ENCODE measurements at regions not wholly inside any gene's neighbourhood (a gene's known extent, or its start where the extent isn't known, plus 50 kb on each side); places are given as distances from the start of the nearest gene placed in this dataset.
"Not testable (repeated sequence)": the region's sequence is repeated elsewhere in the genome, so short reads cannot be mapped to it uniquely, and the experiment has no call there.

- no peak for TF ChIP-seq CTCF (IDR thresholded peaks at IDR 0.05)
- no peak overlapping the region for H3K4me3 Mint-ChIP-seq (ENCODE audit: unreplicated experiment)
- no peak overlapping the region for H3K27ac Mint-ChIP-seq (ENCODE audit: unreplicated experiment)
- H3K9me3 Mint-ChIP-seq (ENCODE audit: unreplicated experiment) = peaks cover 5% of the 10 kb centered on the region
- H3K27me3 Mint-ChIP-seq (ENCODE audit: unreplicated experiment) = peaks cover 16% of the 10 kb centered on the region
- no peaks in the 10 kb centered on the region for H3K36me3 Mint-ChIP-seq (ENCODE audit: unreplicated experiment)
- no peaks in the 10 kb centered on the region for H3K4me1 Mint-ChIP-seq (ENCODE audit: unreplicated experiment)
- DNase-seq (ENCODE audit: extremely low spot score, unreplicated experiment) = no peak
These were observed 523.9 kb upstream of the NRP1 start for GRCh38 chr10:33858326-33858725.

GRCh38 chr10:33853221-33853620, 518.8 kb upstream of the NRP1 start:
- not testable (repeated sequence) for H3K4me3 Mint-ChIP-seq (ENCODE audit: unreplicated experiment)

GRCh38 chr10:33843379-33843778, 508.9 kb upstream of the NRP1 start:
- no peak for TF ChIP-seq CTCF (IDR thresholded peaks at IDR 0.05)
- Mint-ChIP-seq H3K27me3 (ENCODE audit: unreplicated experiment) (peaks cover 16% of the 10 kb centered on the region), H3K27ac (ENCODE audit: unreplicated experiment) (no peak overlapping the region), H3K9me3 (ENCODE audit: unreplicated experiment) (peaks cover 15% of the 10 kb centered on the region), H3K36me3 (ENCODE audit: unreplicated experiment) (peaks cover 2% of the 10 kb centered on the region), H3K4me3 (ENCODE audit: unreplicated experiment) (no peak overlapping the region), H3K4me1 (ENCODE audit: unreplicated experiment) (no peaks in the 10 kb centered on the region)
- no peak for DNase-seq (ENCODE audit: extremely low spot score, unreplicated experiment)

More at GRCh38 chr10:33853221-33853620, 518.8 kb upstream of the NRP1 start:
- Mint-ChIP-seq H3K27me3 (ENCODE audit: unreplicated experiment) (peaks cover 37% of the 10 kb centered on the region), H3K9me3 (ENCODE audit: unreplicated experiment) (peaks cover 12% of the 10 kb centered on the region)
- H3K27ac Mint-ChIP-seq (ENCODE audit: unreplicated experiment); DNase-seq (ENCODE audit: extremely low spot score, unreplicated experiment); H3K36me3 Mint-ChIP-seq (ENCODE audit: unreplicated experiment); H3K4me1 Mint-ChIP-seq (ENCODE audit: unreplicated experiment): not testable (repeated sequence)

- H3K36me3 Mint-ChIP-seq (ENCODE audit: unreplicated experiment) = peaks cover 2% of the 10 kb centered on the region
- no peak overlapping the region for H3K27ac Mint-ChIP-seq (ENCODE audit: unreplicated experiment)
- peaks cover 21% of the 10 kb centered on the region for H3K27me3 Mint-ChIP-seq (ENCODE audit: unreplicated experiment)
- DNase-seq (ENCODE audit: extremely low spot score, unreplicated experiment) = no peak
- no peaks in the 10 kb centered on the region for H3K4me1 Mint-ChIP-seq (ENCODE audit: unreplicated experiment)
- no peak for TF ChIP-seq CTCF (IDR thresholded peaks at IDR 0.05)
- no peak overlapping the region for H3K4me3 Mint-ChIP-seq (ENCODE audit: unreplicated experiment)
- H3K9me3 Mint-ChIP-seq (ENCODE audit: unreplicated experiment) = peaks cover 15% of the 10 kb centered on the region
These were observed 507.2 kb upstream of the NRP1 start for GRCh38 chr10:33841678-33842077.

GRCh38 chr10:33838731-33839130, 504.3 kb upstream of the NRP1 start:
- Mint-ChIP-seq H3K36me3 (ENCODE audit: unreplicated experiment) (peaks cover 2% of the 10 kb centered on the region), H3K4me1 (ENCODE audit: unreplicated experiment) (no peaks in the 10 kb centered on the region), H3K27ac (ENCODE audit: unreplicated experiment) (no peak overlapping the region), H3K27me3 (ENCODE audit: unreplicated experiment) (peaks cover 10% of the 10 kb centered on the region), H3K9me3 (ENCODE audit: unreplicated experiment) (peaks cover 4% of the 10 kb centered on the region), H3K4me3 (ENCODE audit: unreplicated experiment) (no peak overlapping the region)
- no peak for TF ChIP-seq CTCF (IDR thresholded peaks at IDR 0.05)
- DNase-seq (ENCODE audit: extremely low spot score, unreplicated experiment) = no peak

GRCh38 chr10:33837736-33838135, 503.3 kb upstream of the NRP1 start:
- Mint-ChIP-seq H3K27me3 (ENCODE audit: unreplicated experiment) (peaks cover 6% of the 10 kb centered on the region), H3K4me3 (ENCODE audit: unreplicated experiment) (no peak overlapping the region), H3K9me3 (ENCODE audit: unreplicated experiment) (no peaks in the 10 kb centered on the region), H3K4me1 (ENCODE audit: unreplicated experiment) (no peaks in the 10 kb centered on the region), H3K36me3 (ENCODE audit: unreplicated experiment) (no peaks in the 10 kb centered on the region), H3K27ac (ENCODE audit: unreplicated experiment) (no peak overlapping the region)
- DNase-seq (ENCODE audit: extremely low spot score, unreplicated experiment) = no peak
- no peak for TF ChIP-seq CTCF (IDR thresholded peaks at IDR 0.05)

All from osteocyte (in vitro differentiated cells).